Stimulated activated CD4-positive, alpha-beta T cell treated with anti-CD3 and anti-CD28 coated beads, Interleukin-1b, Interleukin-23, amount 100 ng/mL, for 48 hours (primary cell): ENCODE measurements at regions not wholly inside any gene's neighbourhood (a gene's known extent, or its start where the extent isn't known, plus 50 kb on each side); places are given as distances from the start of the nearest gene placed in this dataset.
A peak's percentile ranks its signal among the peaks of the same experiment; 100 is the strongest.

ENCODE experiments used
- DNase-seq: peaks from one replicate; pipeline ENCODE4 v3.0.0-alpha.2; 2020

GRCh38 chr6:169960521-169960885 is 209.1 kb downstream of the ERMARD start:
- no peak for DNase-seq

GRCh38 chr6:169960003-169960344 is 208.6 kb downstream of the ERMARD start:
- DNase-seq: no peak

GRCh38 chr6:169959136-169960002 is 207.9 kb downstream of the ERMARD start:
- DNase-seq: peak; percentile 35

GRCh38 chr6:169958510-169958909 is 207.1 kb downstream of the ERMARD start:
- DNase-seq: no peak

- DNase-seq: no peak
Measured at GRCh38 chr6:169957351-169957963, 206.0 kb downstream of the ERMARD start.

- no peak for DNase-seq
Measured at GRCh38 chr6:169956580-169956979, 205.2 kb downstream of the ERMARD start.

- no peak for DNase-seq
Measured at GRCh38 chr6:169955731-169956437, 204.5 kb downstream of the ERMARD start.

GRCh38 chr6:169954977-169955376 is 203.6 kb downstream of the ERMARD start:
- no peak for DNase-seq

GRCh38 chr6:169953686-169954085 is 202.3 kb downstream of the ERMARD start:
- DNase-seq: no peak

GRCh38 chr6:169950558-169950957 is 199.1 kb downstream of the ERMARD start:
- no peak for DNase-seq

- no peak for DNase-seq
Measured at GRCh38 chr6:169949511-169950097, 198.2 kb downstream of the ERMARD start.

GRCh38 chr6:169946971-169947370 is 195.5 kb downstream of the ERMARD start:
- no peak for DNase-seq

GRCh38 chr6:169945117-169945516 is 193.7 kb downstream of the ERMARD start:
- no peak for DNase-seq

- DNase-seq: no peak
Measured at GRCh38 chr6:169944415-169944814, 193.0 kb downstream of the ERMARD start.

GRCh38 chr6:169944061-169944337 is 192.6 kb downstream of the ERMARD start:
- no peak for DNase-seq

GRCh38 chr6:169943241-169944060 is 192.0 kb downstream of the ERMARD start:
- DNase-seq: no peak

- DNase-seq: no peak
Measured at GRCh38 chr6:169942173-169942572, 190.8 kb downstream of the ERMARD start.

GRCh38 chr6:169940481-169941271 is 189.3 kb downstream of the ERMARD start:
- no peak for DNase-seq

- no peak for DNase-seq
Measured at GRCh38 chr6:169939554-169940164, 188.2 kb downstream of the ERMARD start.

GRCh38 chr6:169938731-169939130 is 187.3 kb downstream of the ERMARD start:
- DNase-seq: no peak

- no peak for DNase-seq
Measured at GRCh38 chr6:169938262-169938701, 186.9 kb downstream of the ERMARD start.
